OCI-LY7 (cell line): ENCODE measurements at regions not wholly inside any gene's neighbourhood (a gene's known extent, or its start where the extent isn't known, plus 50 kb on each side); places are given as distances from the start of the nearest gene placed in this dataset.

Experiments used
- BruUV-seq: library from RNA; stranded (reverse); fragments of 400-500 nt; replicated peaks from 2 replicates; lab custom pipeline; 2021; lab: Mats Ljungman, UMichigan
- CTCF ChIA-PET: fragments of 300-600 bp; sonication (Branson Sonifier 250); formaldehyde crosslinking; loops from one replicate; lab custom pipeline; 2022; ENCODE audit warnings: antibody characterized with exemption; ENCODE audit not compliant: unreplicated experiment; lab: Charles Lee
- POLR2A ChIA-PET: fragments of 300-600 bp; sonication (Branson Sonifier 250); formaldehyde crosslinking; loops from one replicate; lab custom pipeline; 2022; ENCODE audit warnings: antibody characterized with exemption; lab: Charles Lee
- DNase-seq: peaks from one replicate; pipeline ENCODE4 v3.0.0-alpha.2; 2015; ENCODE audit warnings: low spot score
- H2AFZ ChIP-seq: fragments of 200-600 bp; sonication (generic), shearing (Covaris generic); 2 replicates; pipeline ENCODE4 v1.6.1; 2014; ENCODE audit warnings: mild to moderate bottlenecking, antibody characterized with exemption, low read length, moderate library complexity
- H3K27ac ChIP-seq: fragments of 200-600 bp; sonication (generic); 2 replicates; pipeline ENCODE4 v1.5.1; 2014; ENCODE audit warnings: mixed run types, low read depth, mild to moderate bottlenecking, moderate library complexity, low read length, inconsistent platforms; ENCODE audit not compliant: poor library complexity, severe bottlenecking
- H3K36me3 ChIP-seq: fragments of 200-600 bp; sonication (generic); 2 replicates; pipeline ENCODE4 v1.6.1; 2014; ENCODE audit warnings: mild to moderate bottlenecking, antibody characterized with exemption, low read length, moderate library complexity, mixed read lengths; ENCODE audit not compliant: insufficient read depth
- H3K4me1 ChIP-seq: fragments of 200-600 bp; sonication (generic); 2 replicates; pipeline ENCODE4 v1.5.1; 2014; ENCODE audit warnings: mild to moderate bottlenecking, low read length; ENCODE audit not compliant: insufficient read depth, poor library complexity, severe bottlenecking
- H3K4me2 ChIP-seq: fragments of 200-600 bp; sonication (generic); 2 replicates; pipeline ENCODE4 v1.6.1; 2014; ENCODE audit warnings: mild to moderate bottlenecking, low read length
- H3K4me3 ChIP-seq: fragments of 200-600 bp; sonication (generic); 2 replicates; pipeline ENCODE4 v1.5.1; 2014; ENCODE audit warnings: mild to moderate bottlenecking, low read depth, low read length; ENCODE audit not compliant: poor library complexity, severe bottlenecking
- H3K79me2 ChIP-seq: fragments of 200-600 bp; sonication (generic); 2 replicates; pipeline ENCODE4 v1.6.1; 2016; ENCODE audit warnings: low read depth, mild to moderate bottlenecking, low read length, moderate library complexity, mixed read lengths; ENCODE audit not compliant: insufficient read depth
- H3K9me2 ChIP-seq: fragments of 200-600 bp; sonication (generic); 2 replicates; pipeline ENCODE4 v1.6.1; 2016; ENCODE audit warnings: mild to moderate bottlenecking, low read length, mixed read lengths; ENCODE audit not compliant: insufficient read depth
- H3K9me3 ChIP-seq: fragments of 200-600 bp; sonication (generic); 2 replicates; pipeline ENCODE4 v1.6.1; 2014; ENCODE audit warnings: mild to moderate bottlenecking, mixed run types, low read length, mixed read lengths
- H4K20me1 ChIP-seq: fragments of 200-600 bp; sonication (generic); 2 replicates; pipeline ENCODE4 v1.6.1; 2014; ENCODE audit warnings: mild to moderate bottlenecking, antibody characterized with exemption, low read length, moderate library complexity, mixed read lengths; ENCODE audit not compliant: insufficient read depth
- CTCF ChIP-seq: fragments of 200-600 bp; sonication (generic); conservative IDR thresholded peaks from 2 replicates; pipeline ENCODE4 v1.5.1; 2014; ENCODE audit warnings: mild to moderate bottlenecking, antibody characterized with exemption, low read length, moderate library complexity, mixed read lengths
- EZH2phosphoT487 ChIP-seq: fragments of 200-600 bp; sonication (generic); IDR thresholded peaks from 2 replicates; pipeline ENCODE4 v1.6.1; 2018; ENCODE audit warnings: low read depth, borderline replicate concordance, mild to moderate bottlenecking, mixed run types, antibody characterized with exemption, low read length, moderate library complexity, mixed read lengths
- intact Hi-C: fragments of 100-400 bp; cut with micrococcal nuclease; formaldehyde crosslinking; loops from one replicate; pipeline ENCODE4 v1.10.0; 2022; ENCODE audit not compliant: unreplicated experiment

- Histone ChIP-seq H3K4me2 (no peak overlapping the region), H2AFZ (no peak overlapping the region), H3K27ac (no peak overlapping the region), H3K4me1 (no peaks in the 10 kb centered on the region), H3K36me3 (no peaks in the 10 kb centered on the region), H3K79me2 (no peaks in the 10 kb centered on the region), H3K9me2 (no peaks in the 10 kb centered on the region), H3K4me3 (no peak overlapping the region), H4K20me1 (no peaks in the 10 kb centered on the region), H3K9me3 (no peaks in the 10 kb centered on the region)
- BruUV-seq: no TSS peak
- TF ChIP-seq CTCF: no peak
- no peak for TF ChIP-seq EZH2phosphoT487
- DNase-seq: no peak
- CTCF ChIA-PET: no interaction called here
- intact Hi-C loops: no loop called here
- POLR2A ChIA-PET: interaction anchor here (0.5 kb wide), 1 partner anchor 19 kb away, joined by 3 read pairs; no protein-coding TSS in a partner anchor
These were observed 52.2 kb upstream of the TUT7 start for GRCh38 chr9:86406366-86406765.

- no peaks in the 10 kb centered on the region for H3K9me2 ChIP-seq
- CTCF ChIA-PET: no interaction called here
- no peaks in the 10 kb centered on the region for H4K20me1 ChIP-seq
- no peak overlapping the region for H3K4me2 ChIP-seq
- H3K4me3 ChIP-seq: no peak overlapping the region
- H3K27ac ChIP-seq: no peak overlapping the region
- no peak for TF ChIP-seq CTCF
- TF ChIP-seq EZH2phosphoT487: no peak
- no peaks in the 10 kb centered on the region for H3K36me3 ChIP-seq
- BruUV-seq: no TSS peak
- no peaks in the 10 kb centered on the region for H3K79me2 ChIP-seq
- intact Hi-C loops: no loop called here
- H3K9me3 ChIP-seq: no peaks in the 10 kb centered on the region
- POLR2A ChIA-PET: interaction anchor here (0.5 to 1.0 kb wide), 2 partner anchors 19 to 97 kb away, joined by 3 to 4 read pairs; no protein-coding TSS in a partner anchor
- H3K4me1 ChIP-seq: no peaks in the 10 kb centered on the region
- no peak for DNase-seq
- no peak overlapping the region for H2AFZ ChIP-seq
These were observed 51.7 kb upstream of the TUT7 start for GRCh38 chr9:86405926-86406325.

GRCh38 chr9:86405086-86405491, 50.9 kb upstream of the TUT7 start:
- H3K79me2 ChIP-seq: no peaks in the 10 kb centered on the region
- no peaks in the 10 kb centered on the region for H4K20me1 ChIP-seq
- ChIA-PET POLR2A (interaction anchor here (1.0 kb wide), 1 partner anchor 96 kb away, joined by 4 read pairs; no protein-coding TSS in a partner anchor), CTCF (no interaction called here)
- H3K4me3 ChIP-seq: no peak overlapping the region
- no peaks in the 10 kb centered on the region for H3K9me3 ChIP-seq
- H3K4me2 ChIP-seq: no peak overlapping the region
- H3K27ac ChIP-seq: no peak overlapping the region
- no peak overlapping the region for H2AFZ ChIP-seq
- intact Hi-C loops: no loop called here
- BruUV-seq: no TSS peak
- H3K9me2 ChIP-seq: no peaks in the 10 kb centered on the region
- no peaks in the 10 kb centered on the region for H3K36me3 ChIP-seq
- TF ChIP-seq CTCF (no peak), EZH2phosphoT487 (no peak)
- H3K4me1 ChIP-seq: no peaks in the 10 kb centered on the region
- DNase-seq: no peak
